ENCODE measurements at regions not wholly inside any gene's neighbourhood (a gene's known extent, or its start where the extent isn't known, plus 50 kb on each side); places are given as distances from the start of the nearest gene placed in this dataset.

GRCh38 chr7:52129278-52129677, 812.7 kb upstream of the COBL start:
- TF ChIP-seq CTCF (IDR thresholded peaks at IDR 0.05; ENCODE audit: partially characterized antibody, unreplicated experiment): no peak
- no peaks in the 10 kb centered on the region for H3K27me3 Mint-ChIP-seq (ENCODE audit: unreplicated experiment)
- no peak for DNase-seq
- peaks cover 6% of the 10 kb centered on the region for H3K4me1 Mint-ChIP-seq (ENCODE audit: low read depth, unreplicated experiment)
- no peak overlapping the region for H3K27ac Mint-ChIP-seq (ENCODE audit: unreplicated experiment)
- H3K36me3 Mint-ChIP-seq (ENCODE audit: unreplicated experiment): no peaks in the 10 kb centered on the region
- H3K9me3 Mint-ChIP-seq (ENCODE audit: unreplicated experiment): peaks cover 1% of the 10 kb centered on the region
- no peak overlapping the region for H3K4me3 Mint-ChIP-seq (ENCODE audit: unreplicated experiment)

DNA sequence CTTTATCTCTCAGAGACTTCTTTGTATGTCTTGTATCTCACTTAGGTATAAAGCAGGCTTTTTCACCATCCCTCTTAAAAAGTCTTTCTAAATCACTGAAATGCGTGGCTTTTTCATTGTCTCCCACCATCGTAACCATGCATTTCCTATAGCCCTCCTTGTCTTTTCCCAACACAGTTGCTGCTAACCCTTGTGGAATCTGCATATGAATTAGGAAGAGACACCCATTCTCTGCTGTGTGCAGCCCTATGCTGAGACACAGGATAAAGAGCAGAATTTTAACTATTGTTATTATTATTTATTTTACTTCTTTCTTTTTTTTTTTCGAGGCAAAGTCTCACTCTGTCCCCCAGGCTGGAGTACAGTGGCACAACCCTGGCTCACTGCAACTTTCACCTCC, 804.3 kb upstream of the COBL start:
- no peak overlapping the region for H3K27ac Mint-ChIP-seq (ENCODE audit: unreplicated experiment)
- no peaks in the 10 kb centered on the region for H3K36me3 Mint-ChIP-seq (ENCODE audit: unreplicated experiment)
- TF ChIP-seq CTCF (IDR thresholded peaks at IDR 0.05; ENCODE audit: partially characterized antibody, unreplicated experiment): no peak
- DNase-seq: no peak
- no peak overlapping the region for H3K4me3 Mint-ChIP-seq (ENCODE audit: unreplicated experiment)
- peaks cover 3% of the 10 kb centered on the region for H3K4me1 Mint-ChIP-seq (ENCODE audit: low read depth, unreplicated experiment)
- peaks cover 2% of the 10 kb centered on the region for H3K9me3 Mint-ChIP-seq (ENCODE audit: unreplicated experiment)
- no peaks in the 10 kb centered on the region for H3K27me3 Mint-ChIP-seq (ENCODE audit: unreplicated experiment)

DNA sequence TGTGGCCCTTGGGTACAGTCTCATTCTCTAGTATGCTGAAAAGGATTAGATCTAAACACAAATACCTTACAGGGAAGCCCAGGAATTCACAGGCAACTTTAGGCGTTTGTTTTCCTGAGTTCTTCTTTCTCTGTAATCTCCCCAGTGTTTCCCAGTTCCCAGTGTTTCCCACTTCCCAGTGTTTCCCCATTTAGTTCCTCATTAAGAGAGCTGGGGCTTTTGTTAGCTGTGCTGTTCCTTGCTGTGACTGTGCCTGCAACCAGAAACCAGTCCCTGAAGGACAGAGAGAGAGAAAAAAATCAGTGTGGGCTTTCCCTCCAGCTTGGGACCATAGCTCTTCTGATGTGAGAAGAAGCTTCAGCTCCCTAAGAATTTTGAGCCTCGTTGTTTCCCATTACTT, 802.9 kb upstream of the COBL start:
- no peak for DNase-seq
- no peak overlapping the region for H3K27ac Mint-ChIP-seq (ENCODE audit: unreplicated experiment)
- TF ChIP-seq CTCF (IDR thresholded peaks at IDR 0.05; ENCODE audit: partially characterized antibody, unreplicated experiment): no peak

DNA sequence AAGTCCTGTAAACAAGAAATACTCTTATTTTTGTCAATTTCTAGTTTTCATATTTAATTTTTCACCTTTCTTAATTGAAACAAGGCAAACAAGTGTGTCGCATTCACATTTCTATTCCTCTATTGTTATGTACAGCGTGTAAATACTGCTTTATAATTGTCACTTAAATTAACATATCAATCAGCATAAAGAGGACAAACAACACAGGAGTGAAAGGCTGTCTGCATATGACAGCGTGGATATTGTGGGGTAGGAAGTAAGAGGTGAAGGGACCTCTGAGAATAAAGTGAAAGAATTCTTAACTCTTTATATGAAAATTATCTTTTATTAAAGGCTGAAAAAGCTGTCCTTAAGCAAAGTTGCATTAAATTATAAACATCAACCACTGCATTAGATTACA, 797.9 kb upstream of the COBL start:
- Mint-ChIP-seq H3K9me3 (ENCODE audit: unreplicated experiment) (peaks cover 2% of the 10 kb centered on the region), H3K4me3 (ENCODE audit: unreplicated experiment) (no peak overlapping the region), H3K4me1 (ENCODE audit: low read depth, unreplicated experiment) (peaks cover under 1% of the 10 kb centered on the region), H3K36me3 (ENCODE audit: unreplicated experiment) (no peaks in the 10 kb centered on the region), H3K27ac (ENCODE audit: unreplicated experiment) (no peak overlapping the region), H3K27me3 (ENCODE audit: unreplicated experiment) (no peaks in the 10 kb centered on the region)
- DNase-seq: no peak
- no peak for TF ChIP-seq CTCF (IDR thresholded peaks at IDR 0.05; ENCODE audit: partially characterized antibody, unreplicated experiment)

More for the DNA sequence above, 802.9 kb upstream of the COBL start:
- Mint-ChIP-seq H3K4me1 (ENCODE audit: low read depth, unreplicated experiment) (peaks cover 3% of the 10 kb centered on the region), H3K27me3 (ENCODE audit: unreplicated experiment) (no peaks in the 10 kb centered on the region), H3K4me3 (ENCODE audit: unreplicated experiment) (no peak overlapping the region), H3K36me3 (ENCODE audit: unreplicated experiment) (no peaks in the 10 kb centered on the region), H3K9me3 (ENCODE audit: unreplicated experiment) (peaks cover 2% of the 10 kb centered on the region)

GRCh38 chr7:52114056-52114455, 797.4 kb upstream of the COBL start:
- H3K27me3 Mint-ChIP-seq (ENCODE audit: unreplicated experiment): no peaks in the 10 kb centered on the region
- no peak overlapping the region for H3K27ac Mint-ChIP-seq (ENCODE audit: unreplicated experiment)
- H3K4me3 Mint-ChIP-seq (ENCODE audit: unreplicated experiment): no peak overlapping the region
- TF ChIP-seq CTCF (IDR thresholded peaks at IDR 0.05; ENCODE audit: partially characterized antibody, unreplicated experiment): no peak
- H3K36me3 Mint-ChIP-seq (ENCODE audit: unreplicated experiment): no peaks in the 10 kb centered on the region
- H3K9me3 Mint-ChIP-seq (ENCODE audit: unreplicated experiment): peaks cover 2% of the 10 kb centered on the region
- no peaks in the 10 kb centered on the region for H3K4me1 Mint-ChIP-seq (ENCODE audit: low read depth, unreplicated experiment)
- DNase-seq: no peak
